Lower leg skin (tissue), 3 donors: ENCODE measurements at regions not wholly inside any gene's neighbourhood (a gene's known extent, or its start where the extent isn't known, plus 50 kb on each side); places are given as distances from the start of the nearest gene placed in this dataset.

Experiments
- POLR2A ChIP-seq, 2 donors: fragments of 450-650 bp; IDR thresholded peaks; one replicate each; pipeline ENCODE4 v1.6.1; 2016 to 2017; ENCODE audit warnings: antibody characterized with exemption in 2 of 2, mild to moderate bottlenecking in 1 of 2, moderate library complexity in 1 of 2
- TF ChIP-seq, protein P1 (sequence below), 3 donors: fragments of 450-650 bp; IDR thresholded peaks; one replicate each; pipeline ENCODE4 v1.5.1; 2016; ENCODE audit warnings: antibody characterized with exemption in 3 of 3, mild to moderate bottlenecking in 3 of 3, moderate library complexity in 2 of 3

DNA sequence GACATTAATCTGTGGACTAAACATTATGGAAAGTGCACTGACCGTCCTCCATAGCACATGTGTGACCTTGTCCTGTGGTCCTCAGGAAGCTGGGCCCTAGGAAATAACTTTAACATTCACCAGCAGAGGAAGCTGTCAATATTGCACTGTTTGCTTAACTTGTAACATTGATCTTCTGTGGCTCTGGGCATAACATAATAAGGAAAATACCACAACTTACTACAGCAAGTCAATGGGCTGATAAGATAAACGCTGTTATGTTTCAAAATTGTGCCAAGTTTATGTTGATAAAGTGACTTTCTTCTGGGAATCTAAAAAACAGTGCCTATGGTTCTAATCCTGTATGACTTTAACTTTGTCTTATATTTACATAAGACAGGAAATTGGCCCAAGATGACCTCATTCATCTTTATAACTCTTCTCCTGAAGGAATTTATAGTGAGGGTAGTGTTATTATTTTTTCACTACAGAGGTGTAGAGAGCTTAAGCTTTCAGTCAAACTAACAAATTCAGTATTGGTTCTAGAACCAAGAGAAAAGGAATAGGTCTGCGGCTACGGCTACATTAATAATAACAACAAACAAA, 113.7 kb upstream of the MAP4K3 start:
- TF ChIP-seq, protein P1, sequence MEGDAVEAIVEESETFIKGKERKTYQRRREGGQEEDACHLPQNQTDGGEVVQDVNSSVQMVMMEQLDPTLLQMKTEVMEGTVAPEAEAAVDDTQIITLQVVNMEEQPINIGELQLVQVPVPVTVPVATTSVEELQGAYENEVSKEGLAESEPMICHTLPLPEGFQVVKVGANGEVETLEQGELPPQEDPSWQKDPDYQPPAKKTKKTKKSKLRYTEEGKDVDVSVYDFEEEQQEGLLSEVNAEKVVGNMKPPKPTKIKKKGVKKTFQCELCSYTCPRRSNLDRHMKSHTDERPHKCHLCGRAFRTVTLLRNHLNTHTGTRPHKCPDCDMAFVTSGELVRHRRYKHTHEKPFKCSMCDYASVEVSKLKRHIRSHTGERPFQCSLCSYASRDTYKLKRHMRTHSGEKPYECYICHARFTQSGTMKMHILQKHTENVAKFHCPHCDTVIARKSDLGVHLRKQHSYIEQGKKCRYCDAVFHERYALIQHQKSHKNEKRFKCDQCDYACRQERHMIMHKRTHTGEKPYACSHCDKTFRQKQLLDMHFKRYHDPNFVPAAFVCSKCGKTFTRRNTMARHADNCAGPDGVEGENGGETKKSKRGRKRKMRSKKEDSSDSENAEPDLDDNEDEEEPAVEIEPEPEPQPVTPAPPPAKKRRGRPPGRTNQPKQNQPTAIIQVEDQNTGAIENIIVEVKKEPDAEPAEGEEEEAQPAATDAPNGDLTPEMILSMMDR (IDR thresholded peaks at IDR 0.05) = no peak
- TF ChIP-seq POLR2A (IDR thresholded peaks at IDR 0.05) = no peak
